Neural progenitor cell (in vitro differentiated cells): ENCODE measurements at regions not wholly inside any gene's neighbourhood (a gene's known extent, or its start where the extent isn't known, plus 50 kb on each side); places are given as distances from the start of the nearest gene placed in this dataset.

Experiments used
- DNase-seq: peaks from one replicate; pipeline ENCODE4 v3.0.0-alpha.2; 2016; ENCODE audit warnings: low spot score
- H2AFZ ChIP-seq: fragments of 200-600 bp; sonication (generic); replicated peaks from 2 replicates; pipeline ENCODE4 v1.6.1; 2016; ENCODE audit warnings: antibody characterized with exemption
- H3F3A ChIP-seq: fragments of 200-600 bp; sonication (generic); 2 replicates; pipeline ENCODE4 v1.6.1; 2016; ENCODE audit warnings: antibody characterized with exemption, low read depth
- H3K27ac ChIP-seq: fragments of 200-600 bp; sonication (generic); 2 replicates; pipeline ENCODE4 v1.5.1; 2016; ENCODE audit warnings: mild to moderate bottlenecking
- H3K27me3 ChIP-seq: fragments of 200-600 bp; sonication (generic); 2 replicates; pipeline ENCODE4 v1.6.1; 2016; ENCODE audit warnings: mild to moderate bottlenecking, moderate library complexity
- H3K36me3 ChIP-seq: fragments of 200-600 bp; sonication (generic); 2 replicates; pipeline ENCODE4 v1.5.1; 2016
- H3K4me1 ChIP-seq: fragments of 200-600 bp; sonication (generic); 2 replicates; pipeline ENCODE4 v1.6.1; 2016; ENCODE audit warnings: mixed run types
- H3K4me2 ChIP-seq: fragments of 200-600 bp; sonication (generic); 2 replicates; pipeline ENCODE4 v1.6.1; 2016
- H3K4me3 ChIP-seq: fragments of 200-600 bp; sonication (generic); 2 replicates; pipeline ENCODE4 v1.5.1; 2016
- H3K79me2 ChIP-seq: fragments of 200-600 bp; sonication (generic); 2 replicates; pipeline ENCODE4 v1.6.1; 2016; ENCODE audit warnings: low read depth
- H3K9ac ChIP-seq: fragments of 200-600 bp; sonication (generic); 2 replicates; pipeline ENCODE4 v1.6.1; 2016
- H3K9me3 ChIP-seq: fragments of 200-600 bp; sonication (generic); 2 replicates; pipeline ENCODE4 v1.5.1; 2016; ENCODE audit warnings: low read depth
- H4K20me1 ChIP-seq: fragments of 200-600 bp; sonication (generic); 2 replicates; pipeline ENCODE4 v1.6.1; 2016; ENCODE audit warnings: low read depth
- H3K27ac Mint-ChIP-seq: 3 replicates; pipeline ENCODE4 v1.8.0; 2021; ENCODE audit warnings: mixed read lengths
- H3K27me3 Mint-ChIP-seq: 2 replicates; pipeline ENCODE4 v1.8.0; 2022; ENCODE audit warnings: low read depth, mild to moderate bottlenecking, inconsistent platforms, moderate library complexity, mixed read lengths; ENCODE audit not compliant: insufficient read depth
- H3K36me3 Mint-ChIP-seq: 3 replicates; pipeline ENCODE4 v1.8.0; 2021; ENCODE audit warnings: mixed read lengths
- H3K4me1 Mint-ChIP-seq: 3 replicates; pipeline ENCODE4 v1.8.0; 2021; ENCODE audit warnings: mixed read lengths
- H3K4me3 Mint-ChIP-seq: 3 replicates; pipeline ENCODE4 v1.8.0; 2021; ENCODE audit warnings: mild to moderate bottlenecking, moderate library complexity, mixed read lengths
- H3K9me3 Mint-ChIP-seq: 3 replicates; pipeline ENCODE4 v1.8.0; 2020; ENCODE audit warnings: mixed read lengths
- EZH2 ChIP-seq: fragments of 200-600 bp; sonication (generic); IDR thresholded peaks from 2 replicates; pipeline ENCODE4 v1.6.1; 2017; ENCODE audit warnings: antibody characterized with exemption, mild to moderate bottlenecking, moderate library complexity
- EZH2phosphoT487 ChIP-seq: fragments of 200-600 bp; sonication (generic); IDR thresholded peaks from 2 replicates; pipeline ENCODE4 v1.6.1; 2017; ENCODE audit warnings: antibody characterized with exemption
- TF ChIP-seq, protein P1 (sequence below): fragments of 200-600 bp; sonication (generic); IDR thresholded peaks from 2 replicates; pipeline ENCODE4 v1.5.1; 2017; ENCODE audit warnings: antibody characterized with exemption, mild to moderate bottlenecking

DNA sequence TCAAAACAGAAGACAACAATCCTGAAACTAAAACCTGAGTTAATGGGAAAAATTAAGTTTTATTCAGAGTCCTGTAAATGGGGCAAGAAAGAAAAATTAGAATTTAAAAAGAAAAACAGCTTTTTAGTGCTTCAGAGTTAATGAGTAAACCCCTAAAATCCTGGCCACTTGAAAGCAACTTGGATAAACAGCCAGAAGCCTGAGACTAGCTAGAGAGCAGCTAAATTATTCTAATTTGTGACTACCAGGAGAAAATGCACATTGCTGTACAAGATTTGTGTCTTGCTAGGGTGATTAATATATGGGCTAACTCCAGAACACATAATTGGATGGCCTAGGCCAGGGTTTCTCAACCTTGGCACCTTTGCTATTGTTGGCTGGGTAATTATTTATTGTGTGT, 62.4 kb upstream of the ARG1 start:
- no peak overlapping the region for H3K9ac ChIP-seq
- Mint-ChIP-seq H3K4me3 (no peak overlapping the region), H3K4me1 (no peaks in the 10 kb centered on the region), H3K36me3 (no peaks in the 10 kb centered on the region), H3K27me3 (no peaks in the 10 kb centered on the region), H3K9me3 (peaks cover 7% of the 10 kb centered on the region), H3K27ac (no peak overlapping the region)
- no peaks in the 10 kb centered on the region for H3K36me3 ChIP-seq
- TF ChIP-seq, protein P1, sequence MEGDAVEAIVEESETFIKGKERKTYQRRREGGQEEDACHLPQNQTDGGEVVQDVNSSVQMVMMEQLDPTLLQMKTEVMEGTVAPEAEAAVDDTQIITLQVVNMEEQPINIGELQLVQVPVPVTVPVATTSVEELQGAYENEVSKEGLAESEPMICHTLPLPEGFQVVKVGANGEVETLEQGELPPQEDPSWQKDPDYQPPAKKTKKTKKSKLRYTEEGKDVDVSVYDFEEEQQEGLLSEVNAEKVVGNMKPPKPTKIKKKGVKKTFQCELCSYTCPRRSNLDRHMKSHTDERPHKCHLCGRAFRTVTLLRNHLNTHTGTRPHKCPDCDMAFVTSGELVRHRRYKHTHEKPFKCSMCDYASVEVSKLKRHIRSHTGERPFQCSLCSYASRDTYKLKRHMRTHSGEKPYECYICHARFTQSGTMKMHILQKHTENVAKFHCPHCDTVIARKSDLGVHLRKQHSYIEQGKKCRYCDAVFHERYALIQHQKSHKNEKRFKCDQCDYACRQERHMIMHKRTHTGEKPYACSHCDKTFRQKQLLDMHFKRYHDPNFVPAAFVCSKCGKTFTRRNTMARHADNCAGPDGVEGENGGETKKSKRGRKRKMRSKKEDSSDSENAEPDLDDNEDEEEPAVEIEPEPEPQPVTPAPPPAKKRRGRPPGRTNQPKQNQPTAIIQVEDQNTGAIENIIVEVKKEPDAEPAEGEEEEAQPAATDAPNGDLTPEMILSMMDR: no peak
- no peak for TF ChIP-seq EZH2phosphoT487
- no peak for TF ChIP-seq EZH2
- no peak overlapping the region for H3K4me2 ChIP-seq
- no peaks in the 10 kb centered on the region for H4K20me1 ChIP-seq
- peaks cover 2% of the 10 kb centered on the region for H3K27me3 ChIP-seq
- H3F3A ChIP-seq: no peaks in the 10 kb centered on the region
- H3K79me2 ChIP-seq: no peaks in the 10 kb centered on the region
- H3K9me3 ChIP-seq: no peaks in the 10 kb centered on the region
- H3K4me3 ChIP-seq: no peak overlapping the region
- DNase-seq: no peak
- no peak overlapping the region for H2AFZ ChIP-seq
- H3K27ac ChIP-seq: no peak overlapping the region
- peaks cover 5% of the 10 kb centered on the region for H3K4me1 ChIP-seq

- Histone ChIP-seq H4K20me1 (no peaks in the 10 kb centered on the region), H3K4me2 (no peak overlapping the region), H3F3A (no peaks in the 10 kb centered on the region), H3K9ac (no peak overlapping the region), H3K9me3 (no peaks in the 10 kb centered on the region), H3K79me2 (no peaks in the 10 kb centered on the region), H3K36me3 (no peaks in the 10 kb centered on the region), H3K4me3 (no peak overlapping the region), H2AFZ (peak overlapping the region; percentile 45), H3K27me3 (no peaks in the 10 kb centered on the region), H3K27ac (no peak overlapping the region), H3K4me1 (no peaks in the 10 kb centered on the region)
- no peaks in the 10 kb centered on the region for H3K36me3 Mint-ChIP-seq
- peak; percentile 66 for DNase-seq
- H3K27ac Mint-ChIP-seq: no peak overlapping the region
- H3K4me1 Mint-ChIP-seq: no peaks in the 10 kb centered on the region
- H3K27me3 Mint-ChIP-seq: no peaks in the 10 kb centered on the region
- H3K9me3 Mint-ChIP-seq: peaks cover 27% of the 10 kb centered on the region
- no peak overlapping the region for H3K4me3 Mint-ChIP-seq
- TF ChIP-seq EZH2: no peak
- TF ChIP-seq, protein P1: peak; percentile 56
These were observed 53.2 kb upstream of the ARG1 start for GRCh38 chr6:131519670-131520436.
